Kidney epithelial cell (primary cell): ENCODE measurements at regions not wholly inside any gene's neighbourhood (a gene's known extent, or its start where the extent isn't known, plus 50 kb on each side); places are given as distances from the start of the nearest gene placed in this dataset.

ENCODE experiments used
- DNase-seq: peaks from one replicate; pipeline ENCODE4 v3.0.0-alpha.2; 2010; ENCODE audit warnings: low read depth
- H3K27me3 ChIP-seq: 2 replicates; pipeline ENCODE4 v1.6.0; 2011; ENCODE audit warnings: low read length; ENCODE audit not compliant: control insufficient read depth, insufficient read depth
- H3K36me3 ChIP-seq: 2 replicates; pipeline ENCODE4 v1.5.1; 2011; ENCODE audit warnings: low read length; ENCODE audit not compliant: control insufficient read depth, insufficient read depth
- H3K4me3 ChIP-seq: 2 replicates; pipeline ENCODE4 v1.5.1; 2011; ENCODE audit warnings: low read depth, mild to moderate bottlenecking, control low read depth, low read length
- TF ChIP-seq, protein P1 (sequence below): IDR thresholded peaks from 2 replicates; pipeline ENCODE4 v1.5.1; 2011; ENCODE audit warnings: mild to moderate bottlenecking, moderate library complexity, low read length, control low read depth, inconsistent platforms; ENCODE audit not compliant: insufficient read depth, poor library complexity, severe bottlenecking

DNA sequence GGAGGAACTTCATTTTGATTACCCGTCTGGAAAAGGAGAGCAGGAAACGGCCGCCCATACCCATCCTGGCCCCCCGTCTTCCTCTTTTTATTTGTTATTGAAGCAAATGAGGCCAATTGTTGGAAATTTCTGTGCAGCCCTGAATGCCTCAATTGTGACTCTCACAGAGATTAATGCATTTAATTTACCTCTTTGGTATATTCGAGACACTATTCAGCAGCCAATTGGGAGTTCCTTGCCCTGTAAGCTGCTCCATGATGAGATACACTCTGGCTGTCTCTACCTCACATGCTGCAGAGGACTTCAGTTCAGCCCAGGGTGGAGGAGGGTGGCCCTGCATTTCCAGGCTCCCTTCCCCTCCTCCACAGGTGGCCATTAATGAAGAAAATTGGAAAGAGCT lies 60.6 kb upstream of the NTM start:
- DNase-seq = no peak
- Histone ChIP-seq H3K4me3 (no peak overlapping the region), H3K27me3 (no peaks in the 10 kb centered on the region), H3K36me3 (no peaks in the 10 kb centered on the region)
- TF ChIP-seq, protein P1, sequence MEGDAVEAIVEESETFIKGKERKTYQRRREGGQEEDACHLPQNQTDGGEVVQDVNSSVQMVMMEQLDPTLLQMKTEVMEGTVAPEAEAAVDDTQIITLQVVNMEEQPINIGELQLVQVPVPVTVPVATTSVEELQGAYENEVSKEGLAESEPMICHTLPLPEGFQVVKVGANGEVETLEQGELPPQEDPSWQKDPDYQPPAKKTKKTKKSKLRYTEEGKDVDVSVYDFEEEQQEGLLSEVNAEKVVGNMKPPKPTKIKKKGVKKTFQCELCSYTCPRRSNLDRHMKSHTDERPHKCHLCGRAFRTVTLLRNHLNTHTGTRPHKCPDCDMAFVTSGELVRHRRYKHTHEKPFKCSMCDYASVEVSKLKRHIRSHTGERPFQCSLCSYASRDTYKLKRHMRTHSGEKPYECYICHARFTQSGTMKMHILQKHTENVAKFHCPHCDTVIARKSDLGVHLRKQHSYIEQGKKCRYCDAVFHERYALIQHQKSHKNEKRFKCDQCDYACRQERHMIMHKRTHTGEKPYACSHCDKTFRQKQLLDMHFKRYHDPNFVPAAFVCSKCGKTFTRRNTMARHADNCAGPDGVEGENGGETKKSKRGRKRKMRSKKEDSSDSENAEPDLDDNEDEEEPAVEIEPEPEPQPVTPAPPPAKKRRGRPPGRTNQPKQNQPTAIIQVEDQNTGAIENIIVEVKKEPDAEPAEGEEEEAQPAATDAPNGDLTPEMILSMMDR = no peak

DNA sequence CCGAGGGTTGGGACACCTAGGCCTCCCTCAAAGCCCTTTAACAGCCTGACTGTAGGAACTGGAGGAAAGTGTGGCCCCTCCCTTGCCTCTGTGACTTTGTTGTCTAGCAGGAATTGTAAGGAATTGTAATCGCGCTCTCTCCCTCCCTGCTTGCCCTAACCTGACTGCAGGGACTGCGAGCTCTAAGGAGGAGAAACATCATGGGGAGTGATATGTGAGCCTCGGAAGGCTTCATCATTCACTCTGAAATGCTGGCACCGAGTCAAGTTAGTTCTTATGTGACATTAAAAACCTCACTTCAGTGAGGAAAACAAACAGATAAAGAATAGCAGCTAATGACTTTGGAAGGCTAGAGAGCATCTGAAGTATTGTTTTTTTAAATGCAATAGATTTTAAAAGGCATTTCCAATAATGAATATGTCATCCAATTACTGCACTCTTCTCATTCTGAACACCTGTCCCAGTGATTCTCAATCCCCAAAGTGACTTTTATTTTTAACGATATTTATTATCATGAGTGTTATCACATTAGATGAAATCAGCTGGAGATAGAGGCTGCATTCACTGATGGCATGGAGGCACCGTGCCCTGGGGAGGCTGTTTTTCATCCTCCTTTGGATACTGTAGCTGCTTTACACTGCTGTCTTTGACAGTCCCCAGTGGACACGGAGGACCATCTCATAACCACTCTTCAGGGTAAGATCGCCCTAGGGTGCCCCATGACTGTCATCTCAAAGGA lies 58.5 kb upstream of the NTM start:
- H3K36me3 ChIP-seq = no peaks in the 10 kb centered on the region
- DNase-seq = no peak
- TF ChIP-seq, protein P1 = no peak

More for the DNA sequence above, 58.5 kb upstream of the NTM start:
- H3K27me3 ChIP-seq = no peaks in the 10 kb centered on the region
- no peak overlapping the region for H3K4me3 ChIP-seq
